ENCODE measurements at regions not wholly inside any gene's neighbourhood (a gene's known extent, or its start where the extent isn't known, plus 50 kb on each side); places are given as distances from the start of the nearest gene placed in this dataset.

DNA sequence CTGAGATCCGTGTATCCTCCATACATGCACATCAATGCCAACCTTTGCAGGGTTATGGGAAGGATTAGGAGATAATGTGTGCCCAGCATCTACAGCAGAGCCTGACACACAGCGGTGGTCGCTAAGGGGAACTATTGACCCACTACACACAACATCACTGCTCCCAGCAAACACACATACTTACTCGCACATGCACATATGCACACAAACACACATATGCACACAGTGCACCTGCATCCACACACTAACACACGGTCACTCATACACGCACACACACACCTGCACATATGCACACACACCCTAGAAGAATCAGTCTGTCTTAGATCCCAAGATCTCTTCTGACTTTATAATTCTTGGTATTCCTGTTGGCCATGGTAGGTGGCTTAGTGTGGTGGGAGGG is 118.3 kb downstream of the GYPC start:
- DNase-seq, result no peak

DNA sequence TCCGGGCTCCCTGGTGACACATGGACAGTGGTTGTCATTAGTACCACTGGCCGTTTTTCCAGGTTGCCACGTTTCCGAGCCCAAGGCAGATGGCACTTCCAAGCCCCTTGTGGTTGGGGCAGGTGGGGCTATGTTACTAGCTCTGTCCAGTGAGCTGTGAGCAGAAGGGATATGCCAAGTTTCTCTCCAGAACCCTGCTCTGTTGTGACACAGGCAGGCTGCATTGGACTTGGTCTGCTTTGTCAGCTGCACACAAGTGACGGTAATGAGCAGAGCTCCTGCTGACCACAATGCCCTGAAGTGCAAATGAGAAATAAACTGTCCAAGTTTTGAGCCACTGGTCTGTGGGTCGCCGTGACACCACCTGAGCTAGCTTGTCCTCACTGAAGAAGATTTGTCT is 118.8 kb downstream of the GYPC start:
- no peak for DNase-seq

DNA sequence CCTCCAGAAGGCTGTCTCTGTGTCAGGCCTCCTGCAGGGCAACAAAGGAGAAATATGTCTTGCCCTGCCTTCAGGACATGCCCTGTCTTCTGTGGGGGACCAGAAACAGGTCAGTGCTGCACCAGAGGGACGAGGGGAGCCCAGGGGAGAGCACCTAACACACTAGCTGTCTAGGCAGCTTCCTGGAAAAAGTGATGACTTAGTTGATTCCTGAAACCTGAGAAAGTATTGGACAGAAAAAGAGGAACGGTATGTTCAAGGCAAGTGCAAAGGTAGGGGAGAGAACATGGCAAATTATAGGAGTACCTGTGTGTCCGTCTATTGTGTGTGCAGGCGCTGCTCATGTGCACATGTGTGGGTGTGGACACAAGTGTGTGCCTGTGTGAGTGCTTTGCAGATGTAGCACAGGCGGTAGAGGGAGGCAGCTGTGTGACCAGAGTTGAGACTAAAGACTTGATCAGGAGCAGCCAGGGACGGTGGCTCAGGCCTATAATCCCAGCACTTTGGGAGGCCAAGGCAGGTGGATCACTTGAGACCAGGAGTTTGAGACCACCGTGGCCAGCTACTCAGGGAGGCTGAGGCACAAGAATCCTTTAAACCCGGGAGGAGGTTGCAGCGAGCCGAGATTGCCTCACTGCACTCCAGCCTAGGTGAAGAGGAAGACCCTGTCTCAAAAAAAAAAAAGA is 119.5 kb downstream of the GYPC start:
- DNase-seq, result no peak

DNA sequence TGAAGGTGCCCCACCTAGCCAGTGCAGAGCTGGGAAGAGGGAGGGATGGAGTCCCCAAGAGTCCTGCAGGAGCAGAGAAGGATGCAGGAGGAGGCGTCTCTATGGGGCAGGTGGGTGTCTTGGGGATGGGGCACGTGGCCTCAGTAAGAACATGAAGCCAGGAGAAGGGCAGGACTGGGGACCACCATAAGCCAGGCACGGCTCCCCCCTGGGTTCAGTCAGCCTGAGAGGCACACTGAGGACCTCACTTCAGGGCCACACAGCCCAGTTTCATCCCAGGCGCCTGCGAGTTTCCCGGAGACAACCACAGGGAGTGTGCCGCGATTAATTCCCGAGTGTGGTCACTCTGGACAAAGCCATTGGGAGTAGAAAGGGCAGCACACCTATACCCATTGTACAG is 120.3 kb downstream of the GYPC start:
- no peak for DNase-seq

DNA sequence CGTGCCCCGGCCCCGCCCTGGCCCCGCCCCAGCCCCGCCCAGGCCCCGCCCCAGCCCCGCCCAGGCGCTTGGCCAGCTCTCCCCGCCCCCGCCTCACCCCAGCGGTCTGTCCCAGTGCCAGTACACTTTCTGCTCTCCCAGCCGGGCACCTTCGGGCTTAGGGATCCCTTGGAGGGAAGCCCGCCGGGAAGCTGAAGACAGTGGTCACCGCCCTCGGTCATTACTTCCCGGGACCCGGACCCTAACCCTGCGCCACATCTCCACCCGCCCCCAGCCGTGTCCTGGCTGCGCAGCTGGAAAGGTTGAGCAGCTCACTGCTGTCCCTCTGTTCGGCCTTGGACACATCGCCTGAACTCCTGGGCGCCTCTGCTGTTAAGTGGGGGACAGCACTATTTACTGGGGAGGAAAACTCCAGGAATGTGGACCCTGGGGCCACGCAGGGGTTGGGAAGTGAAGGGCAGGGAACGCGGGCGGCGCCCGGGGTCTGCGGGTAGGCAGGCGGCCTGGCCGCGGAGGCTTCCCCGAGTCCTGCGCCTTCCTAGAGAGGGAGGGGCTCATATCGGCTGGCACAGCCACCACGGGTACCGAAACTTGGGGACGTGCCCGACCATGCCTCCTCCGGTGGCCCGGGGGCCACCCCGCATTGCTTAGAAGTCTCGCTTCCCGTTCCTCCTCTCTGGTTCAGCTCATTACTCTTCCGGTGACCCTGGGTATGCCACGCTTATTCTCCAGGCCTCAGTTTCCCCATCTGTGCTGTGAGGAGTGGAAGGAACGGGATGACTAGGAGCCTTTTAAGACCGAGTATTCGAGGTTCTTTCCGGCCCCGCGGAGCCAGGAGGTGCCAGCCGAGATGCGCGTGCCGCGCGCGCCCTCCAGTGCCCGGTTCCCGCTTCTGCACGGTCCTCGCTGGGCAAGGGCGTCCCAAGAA is 121.0 kb downstream of the GYPC start:
- DNase-seq, result peak in 55 of 56 donors; percentile 19 to 89 (median 63)

DNA sequence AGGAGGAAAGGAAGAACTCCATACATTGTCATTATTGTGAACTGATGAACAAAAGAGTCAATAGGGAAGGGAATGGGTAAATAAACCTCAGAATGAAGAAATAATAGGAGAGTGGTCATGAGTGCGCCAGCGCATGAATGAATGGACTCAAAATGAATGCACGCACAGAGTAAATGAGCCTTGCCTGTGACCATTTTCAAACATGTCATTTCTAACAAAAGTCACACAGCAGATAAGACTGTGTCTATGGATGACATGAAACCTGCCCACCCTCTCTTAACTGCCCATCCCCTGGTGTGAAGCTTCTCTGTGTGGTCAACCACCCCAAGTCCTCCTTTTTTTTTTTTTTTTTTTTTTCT is 121.1 kb upstream of the TEX51 start:
- no peak for DNase-seq

DNA sequence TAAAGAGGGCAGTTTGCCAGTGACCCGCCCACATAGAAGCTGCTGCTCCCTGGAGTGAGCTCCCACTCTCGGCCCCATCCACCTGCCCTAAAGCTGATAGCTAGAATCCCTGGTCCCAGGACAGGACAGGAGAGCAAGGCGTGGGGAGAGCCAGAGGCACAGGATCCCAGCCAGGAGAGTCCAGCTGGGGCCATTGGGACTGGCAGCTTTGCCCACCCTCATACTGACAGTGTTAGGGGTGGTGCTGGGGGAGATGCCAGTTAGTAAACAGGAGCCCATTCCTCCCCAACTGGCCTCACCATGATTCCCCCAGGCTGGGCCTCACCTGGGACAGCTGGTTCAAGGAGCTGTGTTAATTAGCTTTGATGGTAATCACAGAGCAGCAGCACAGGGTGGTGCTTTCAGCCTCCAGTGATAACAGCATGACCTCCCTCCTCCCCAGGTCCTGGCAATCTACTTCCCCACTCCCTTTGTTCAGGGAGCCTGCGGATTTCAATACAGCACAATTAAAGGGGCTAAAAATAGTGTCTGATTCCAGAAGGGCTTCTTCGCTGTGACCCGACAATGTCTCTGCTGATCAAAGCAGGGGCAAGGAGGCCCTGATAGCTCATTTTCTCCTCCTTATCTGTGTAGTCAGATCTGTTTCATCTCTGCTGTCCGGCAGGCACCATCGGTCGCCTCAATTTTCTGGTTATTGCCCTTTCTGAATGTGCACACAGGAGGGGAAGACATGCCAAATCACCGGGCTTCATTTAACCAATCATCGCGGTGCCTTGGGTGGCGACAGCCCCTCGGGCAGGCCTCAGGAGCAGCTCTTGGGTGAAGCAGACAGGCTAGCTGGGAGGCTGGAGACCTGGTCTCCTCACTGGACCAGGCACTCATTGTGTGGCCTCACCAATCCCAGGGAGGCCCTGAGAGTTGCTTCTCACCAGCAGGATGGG is 119.9 kb upstream of the TEX51 start:
- no peak for DNase-seq

DNA sequence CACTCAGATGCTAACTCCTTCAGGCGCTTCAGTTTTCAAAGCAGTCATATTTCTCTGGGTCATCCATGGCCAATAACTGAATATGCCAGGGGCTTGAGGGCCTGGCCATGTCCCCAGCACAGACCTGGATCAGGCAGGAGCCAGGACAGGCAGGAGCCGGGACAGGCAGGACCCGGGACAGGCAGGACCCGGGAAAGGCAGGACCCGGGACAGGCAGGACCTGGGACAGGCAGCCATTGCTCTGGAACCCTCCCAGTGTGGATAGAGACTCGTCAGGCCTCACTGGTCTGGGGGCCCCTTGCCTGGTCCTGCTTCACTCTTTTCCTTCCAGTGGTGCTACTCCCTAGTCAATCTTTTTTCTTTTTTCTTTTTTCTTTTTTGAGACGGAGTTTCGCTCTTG is 117.5 kb upstream of the TEX51 start:
- no peak for DNase-seq

DNA sequence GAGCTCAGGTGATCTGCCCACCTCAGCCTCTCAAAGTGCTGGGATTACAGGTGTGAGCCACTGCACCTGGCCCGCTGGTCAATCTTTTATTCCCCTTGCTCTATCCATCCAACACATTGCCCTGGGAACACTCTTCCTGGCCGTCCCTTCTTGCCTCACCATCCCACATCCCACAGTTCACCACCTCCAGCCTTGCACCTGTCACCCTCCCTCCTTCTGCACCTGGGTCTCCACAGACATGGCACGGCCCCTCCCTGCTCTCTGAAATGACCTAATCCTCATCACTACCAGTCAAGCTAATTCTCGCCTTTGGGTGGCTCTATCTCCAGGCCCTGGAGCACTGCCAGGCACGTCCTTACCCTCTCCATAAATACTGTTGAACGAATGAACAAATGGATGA is 116.9 kb upstream of the TEX51 start:
- DNase-seq, result no peak

DNA sequence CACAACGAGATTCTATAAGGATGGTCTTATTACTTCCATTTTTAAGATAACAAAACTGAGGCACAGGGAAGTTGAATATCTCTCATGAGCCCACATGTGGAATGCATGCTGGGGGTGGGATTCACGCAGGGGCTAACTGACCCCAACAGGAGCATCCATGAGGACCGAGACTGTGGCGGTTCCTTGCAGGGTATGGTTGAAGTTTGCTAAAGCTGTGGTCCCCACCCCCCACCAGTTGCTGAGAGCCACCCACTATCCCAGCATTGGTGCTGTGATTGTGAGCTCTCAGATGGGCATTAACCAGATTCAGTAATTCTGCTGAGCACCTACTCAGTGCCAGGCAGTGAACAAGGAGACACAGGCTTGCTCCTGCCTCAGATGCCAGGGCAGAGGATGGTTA is 116.0 kb upstream of the TEX51 start:
- no peak for DNase-seq

DNA sequence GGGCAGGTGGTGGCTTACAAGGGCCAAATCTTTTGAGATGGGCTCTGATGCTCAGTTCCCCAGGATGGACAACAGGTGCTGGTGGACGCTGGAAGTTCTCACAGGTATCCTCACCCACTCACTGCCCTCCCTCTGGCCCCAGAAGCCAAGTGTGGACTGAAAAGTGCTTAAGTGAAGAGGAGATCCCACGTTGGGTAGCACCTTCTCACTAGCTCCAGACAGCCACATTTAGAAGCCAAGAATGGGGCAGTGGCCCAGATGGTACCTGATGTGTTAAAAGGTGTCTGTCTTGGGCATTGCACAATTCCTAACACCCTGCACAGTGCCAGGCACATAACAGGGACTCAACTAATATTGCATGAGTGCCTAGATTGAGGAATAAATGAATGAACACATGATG is 115.3 kb upstream of the TEX51 start:
- DNase-seq, result no peak

DNA sequence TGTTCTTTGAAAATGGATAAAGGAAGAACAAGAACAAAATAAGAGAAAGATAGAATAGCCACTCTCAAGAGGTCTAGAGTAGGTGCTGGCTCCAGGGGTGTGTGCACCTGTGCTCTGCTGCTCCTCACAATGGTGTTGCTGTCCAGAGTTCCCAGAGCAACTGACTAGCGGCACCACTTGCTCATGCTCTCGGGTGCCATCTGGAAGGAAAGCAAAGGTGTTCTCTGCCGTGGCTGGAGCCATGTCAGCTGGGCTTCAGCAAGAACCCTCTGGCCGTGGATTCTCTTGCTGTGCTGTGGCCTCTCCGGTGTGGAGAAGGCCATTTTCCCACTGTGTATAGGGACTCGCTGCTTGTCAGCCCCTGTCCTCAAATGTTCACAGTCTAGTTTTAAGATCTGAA is 114.6 kb upstream of the TEX51 start:
- DNase-seq, result no peak

DNA sequence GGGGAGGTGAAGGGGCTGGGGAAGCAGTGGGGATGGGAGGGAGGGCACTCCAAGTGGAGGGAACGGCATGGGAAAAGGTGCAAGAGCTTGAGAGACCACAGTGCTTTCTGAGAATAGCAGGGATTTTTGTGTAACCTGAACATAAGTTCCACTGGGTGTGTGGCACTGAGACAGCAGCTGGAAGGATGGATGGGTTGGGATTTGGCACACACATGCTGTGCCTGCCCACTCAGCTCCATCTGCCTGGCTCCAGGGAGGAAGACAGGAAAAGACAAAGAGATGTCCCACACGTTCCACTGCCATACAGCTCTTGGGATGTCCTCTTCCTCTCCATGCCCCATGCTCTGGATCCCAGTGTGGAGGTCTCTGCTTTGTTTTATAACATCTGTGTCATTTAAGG is 114.1 kb upstream of the TEX51 start:
- no peak for DNase-seq

DNA sequence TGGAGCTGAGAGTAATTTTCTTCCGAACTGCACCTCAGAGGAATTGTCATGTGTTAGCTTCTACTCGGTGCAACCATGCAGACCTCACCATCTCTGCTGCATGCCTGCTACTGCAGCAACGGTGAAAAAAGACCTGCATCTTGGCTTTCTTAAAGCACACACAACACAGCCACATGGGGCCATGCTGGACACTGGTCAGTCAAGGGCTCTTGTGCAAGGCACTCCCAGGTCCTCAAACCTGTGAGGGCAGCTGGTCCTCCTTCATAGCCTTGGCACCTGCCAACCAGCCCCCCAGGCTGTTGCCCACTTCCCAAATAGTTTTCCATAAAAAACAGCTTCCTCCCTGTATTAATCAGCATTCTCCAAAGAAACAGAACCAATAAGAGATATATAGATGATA is 113.5 kb upstream of the TEX51 start:
- no peak for DNase-seq

DNA sequence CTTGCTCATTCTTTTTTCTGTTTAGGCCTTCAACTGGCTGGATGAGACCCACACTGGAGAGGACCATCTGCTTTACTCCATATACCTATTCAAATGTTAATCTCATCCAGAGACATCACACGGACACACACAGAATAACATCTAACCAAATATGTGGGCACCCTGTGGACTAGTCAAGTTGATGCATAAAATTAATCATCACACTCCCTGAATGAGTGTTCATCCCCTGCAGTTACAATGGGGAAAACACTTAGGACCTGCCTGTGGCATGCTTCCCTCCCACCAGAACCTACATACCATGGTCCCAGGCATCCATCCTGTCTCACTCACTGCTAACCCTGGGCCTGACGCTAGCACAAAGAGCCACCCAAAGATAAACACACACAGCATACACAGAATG is 112.8 kb upstream of the TEX51 start:
- no peak for DNase-seq

DNA sequence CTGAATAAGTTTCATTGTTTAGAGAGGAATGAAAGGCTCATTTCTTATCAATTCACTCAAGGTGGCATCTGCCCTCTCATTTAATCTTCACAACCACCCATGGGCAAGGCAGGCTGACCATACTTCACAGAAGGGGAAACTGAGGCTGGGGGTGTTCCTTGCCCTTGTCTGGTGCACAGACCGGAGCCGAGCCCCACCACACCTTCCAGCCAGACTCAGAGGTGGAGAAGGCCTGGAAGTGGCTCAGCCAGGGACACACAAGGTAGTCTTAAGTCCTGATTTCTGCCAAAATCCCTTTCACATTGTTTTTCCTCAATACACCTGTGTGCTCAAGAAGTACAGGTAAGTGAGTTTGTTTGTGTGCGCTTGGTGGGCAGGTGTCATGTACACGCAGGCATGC is 111.9 kb upstream of the TEX51 start:
- no peak for DNase-seq

DNA sequence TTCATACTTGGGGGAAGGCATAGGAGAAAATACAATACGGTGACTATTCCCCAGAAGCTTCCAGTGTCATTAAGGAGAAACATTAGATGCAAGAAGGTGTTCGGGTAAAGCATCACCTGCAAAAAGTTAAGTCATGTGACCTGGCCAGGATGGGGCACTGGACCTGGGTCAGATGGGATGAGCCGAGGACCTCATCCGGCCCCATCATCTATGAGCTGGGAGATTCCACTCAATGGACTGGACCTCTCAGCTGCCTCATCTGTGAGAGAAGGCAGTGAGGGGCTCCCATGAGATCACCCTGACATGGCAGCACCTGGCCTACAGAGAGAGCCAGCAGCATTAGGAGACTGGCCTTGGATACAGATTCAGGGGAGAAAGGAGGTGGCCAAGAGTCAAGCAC is 111.4 kb upstream of the TEX51 start:
- DNase-seq, result no peak

DNA sequence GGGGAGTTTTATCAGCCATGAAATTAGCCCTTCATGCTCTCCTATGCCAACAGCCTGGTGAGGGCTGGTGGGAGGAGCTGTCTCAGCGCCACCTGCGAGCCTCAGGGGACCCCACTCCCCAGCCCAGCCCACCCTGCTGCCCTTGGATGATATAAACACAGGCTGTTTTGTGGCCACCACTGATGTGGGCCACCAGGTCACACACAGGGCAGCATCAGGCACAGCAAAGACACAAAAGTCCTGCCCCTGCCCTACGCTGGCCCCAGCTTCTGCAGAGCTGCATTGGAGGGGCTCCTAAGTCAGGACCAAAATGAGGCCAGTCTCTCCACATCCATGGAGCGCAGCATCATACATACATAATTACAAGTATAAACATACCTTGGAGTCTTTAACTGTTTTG is 110.6 kb upstream of the TEX51 start:
- no peak for DNase-seq

DNA sequence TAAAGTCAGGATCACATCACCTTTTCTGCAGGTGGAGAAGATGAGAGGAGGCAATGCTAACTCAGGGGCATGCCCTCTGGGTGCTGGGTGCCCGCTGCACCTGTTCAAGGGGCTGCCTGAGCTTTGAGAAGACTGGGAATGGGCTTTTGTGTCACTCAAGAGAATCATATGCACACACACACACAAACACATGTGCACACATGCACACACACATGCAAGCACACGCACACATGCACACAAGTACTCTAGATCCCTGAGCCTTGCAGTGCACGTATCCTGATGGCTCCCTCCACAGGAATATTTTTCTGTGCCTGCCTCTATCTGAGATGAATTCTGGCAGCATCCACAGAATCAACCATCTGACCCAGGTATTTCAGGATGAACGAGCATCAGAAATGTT is 110.0 kb upstream of the TEX51 start:
- DNase-seq, result no peak

DNA sequence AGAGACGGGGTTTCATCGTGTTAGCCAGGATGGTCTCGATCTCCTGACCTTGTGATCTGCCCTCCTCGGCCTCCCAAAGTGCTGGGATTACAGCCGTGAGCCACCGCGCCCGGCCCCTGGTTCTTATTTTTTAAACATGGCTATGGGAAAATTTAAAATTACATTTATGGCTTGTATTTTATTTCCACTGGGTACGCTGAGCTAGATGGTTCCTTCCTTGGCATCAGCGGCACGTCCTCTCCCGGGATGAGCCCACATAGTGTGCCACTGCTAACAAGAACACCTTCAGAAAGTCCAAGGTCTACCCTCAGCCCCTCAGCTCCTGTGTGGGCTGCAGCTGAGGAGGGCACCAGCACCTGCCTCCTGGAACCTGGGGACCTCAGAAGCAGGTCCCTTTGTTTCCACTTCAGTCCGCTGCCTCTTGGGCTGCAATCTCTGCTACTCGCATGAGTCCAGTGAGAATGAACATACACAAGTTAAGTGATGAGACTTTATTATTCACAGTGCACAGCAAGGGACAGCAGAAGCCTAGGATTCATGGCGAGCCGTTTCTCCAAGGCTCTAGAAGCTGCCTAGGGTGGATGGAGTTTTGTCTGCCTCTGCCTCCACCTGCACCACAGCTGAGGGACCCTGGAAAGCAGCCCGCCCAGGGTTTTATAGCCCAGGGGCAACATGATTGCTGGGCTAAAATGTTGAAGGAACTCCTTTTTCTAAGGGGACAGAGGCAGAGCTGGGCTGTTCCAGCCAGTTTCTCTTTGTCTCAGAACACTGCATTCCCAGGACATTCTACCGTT is 107.5 kb upstream of the TEX51 start:
- no peak for DNase-seq

DNA sequence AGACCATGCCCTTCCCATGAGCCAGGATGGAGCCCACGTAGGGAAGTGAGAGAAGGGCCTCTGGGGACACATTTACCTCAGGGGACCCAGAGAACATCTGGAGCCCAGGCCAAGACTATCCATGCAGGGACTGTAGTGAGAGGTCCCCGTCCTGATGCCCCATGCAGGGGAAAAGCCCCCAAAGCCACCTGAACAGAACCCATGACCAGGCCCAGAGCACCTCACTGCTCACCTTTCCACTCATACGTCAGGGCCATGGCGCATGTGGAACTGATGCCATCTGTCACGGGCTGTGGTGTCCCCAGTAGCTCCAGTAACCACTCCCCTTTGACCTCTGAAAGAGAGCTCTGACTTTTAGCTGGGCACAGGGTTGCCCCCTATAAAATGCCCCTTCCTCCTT is 106.5 kb upstream of the TEX51 start:
- DNase-seq, result no peak

Data from nucleus accumbens (tissue), 56 donors.